ENCODE measurements at regions not wholly inside any gene's neighbourhood (a gene's known extent, or its start where the extent isn't known, plus 50 kb on each side); places are given as distances from the start of the nearest gene placed in this dataset.

DNA sequence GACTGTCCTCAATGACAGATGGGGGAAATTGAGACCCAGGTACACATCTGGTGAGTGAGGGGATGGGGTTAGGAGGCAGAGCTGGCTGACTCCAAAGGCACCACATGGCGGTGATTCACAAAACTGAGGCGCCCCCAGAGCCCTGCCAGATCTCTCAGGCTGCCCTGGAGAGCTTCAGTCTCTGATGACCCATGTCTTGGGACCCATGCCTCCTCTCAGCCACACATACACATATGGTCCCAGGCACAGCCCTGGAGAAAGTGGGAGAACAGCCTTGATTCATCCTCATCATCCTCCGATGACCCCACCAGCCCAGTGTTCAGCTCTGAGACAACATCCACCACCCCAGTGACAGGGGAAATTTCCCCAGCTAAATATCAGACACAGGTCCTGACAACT is 426.0 kb downstream of the RPS24 start:
- TF ChIP-seq, protein P1, sequence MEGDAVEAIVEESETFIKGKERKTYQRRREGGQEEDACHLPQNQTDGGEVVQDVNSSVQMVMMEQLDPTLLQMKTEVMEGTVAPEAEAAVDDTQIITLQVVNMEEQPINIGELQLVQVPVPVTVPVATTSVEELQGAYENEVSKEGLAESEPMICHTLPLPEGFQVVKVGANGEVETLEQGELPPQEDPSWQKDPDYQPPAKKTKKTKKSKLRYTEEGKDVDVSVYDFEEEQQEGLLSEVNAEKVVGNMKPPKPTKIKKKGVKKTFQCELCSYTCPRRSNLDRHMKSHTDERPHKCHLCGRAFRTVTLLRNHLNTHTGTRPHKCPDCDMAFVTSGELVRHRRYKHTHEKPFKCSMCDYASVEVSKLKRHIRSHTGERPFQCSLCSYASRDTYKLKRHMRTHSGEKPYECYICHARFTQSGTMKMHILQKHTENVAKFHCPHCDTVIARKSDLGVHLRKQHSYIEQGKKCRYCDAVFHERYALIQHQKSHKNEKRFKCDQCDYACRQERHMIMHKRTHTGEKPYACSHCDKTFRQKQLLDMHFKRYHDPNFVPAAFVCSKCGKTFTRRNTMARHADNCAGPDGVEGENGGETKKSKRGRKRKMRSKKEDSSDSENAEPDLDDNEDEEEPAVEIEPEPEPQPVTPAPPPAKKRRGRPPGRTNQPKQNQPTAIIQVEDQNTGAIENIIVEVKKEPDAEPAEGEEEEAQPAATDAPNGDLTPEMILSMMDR (conservative IDR thresholded peaks at IDR 0.05; ENCODE audit: low read depth, low read length): no peak
- no peak for TF ChIP-seq EZH2phosphoT487 (IDR thresholded peaks at IDR 0.05; ENCODE audit: borderline replicate concordance, low read length)

Data from PC-3 (cell line).